ENCODE measurements at regions not wholly inside any gene's neighbourhood (a gene's known extent, or its start where the extent isn't known, plus 50 kb on each side); places are given as distances from the start of the nearest gene placed in this dataset.

- intact Hi-C loops (cut with micrococcal nuclease; ENCODE audit: unreplicated experiment) (no loop called here), in situ Hi-C loops (cut with HindIII; ENCODE audit: low pct_unique_long_range_greater_than_20kb, low sequenced_read_pairs) (no loop called here)
These were observed 85.3 kb downstream of the NOC3L start for GRCh38 chr10:94277450-94277849.

GRCh38 chr10:94279835-94280709 lies 82.7 kb downstream of the NOC3L start:
- peak; percentile 95 for ATAC-seq
- ChIA-PET POLR2A (no interaction called here), CTCF (no interaction called here)
- TF ChIP-seq POLR2AphosphoS5 (IDR thresholded peaks at IDR 0.05; ENCODE audit: low read depth, low read length) (no peak), CTCF (IDR thresholded peaks at IDR 0.05) (peak; percentile 99)
- DNase-seq (ENCODE audit: low read depth, low spot score) = peak; percentile 57
- intact Hi-C loops (cut with micrococcal nuclease; ENCODE audit: unreplicated experiment) (no loop called here), in situ Hi-C loops (cut with HindIII; ENCODE audit: low pct_unique_long_range_greater_than_20kb, low sequenced_read_pairs) (no loop called here)
- no peak overlapping the region for H3K4me3 ChIP-seq (ENCODE audit: low read depth in 2 of 2, low read length in 2 of 2)
- H3K9me3 ChIP-seq (ENCODE audit: control insufficient read depth, insufficient read depth, low read depth, low read length) = no peaks in the 10 kb centered on the region
- no peaks in the 10 kb centered on the region; the same call in 1 of the 2 replicates for H3K4me1 ChIP-seq (ENCODE audit: control insufficient read depth, insufficient read depth, low read length)
- H3K36me3 ChIP-seq (ENCODE audit: control insufficient read depth, insufficient read depth, low read length) = peaks cover 36% of the 10 kb centered on the region
- no peaks in the 10 kb centered on the region for H3K27me3 ChIP-seq (ENCODE audit: control insufficient read depth, insufficient read depth, low read length)
- no TSS peak for BruUV-seq (replicated peaks)
- H3K27ac ChIP-seq (ENCODE audit: low read length) = no peak overlapping the region

More at GRCh38 chr10:94277450-94277849, 85.3 kb downstream of the NOC3L start:
- H3K27ac ChIP-seq (ENCODE audit: low read length) = no peak overlapping the region
- H3K27me3 ChIP-seq (ENCODE audit: control insufficient read depth, insufficient read depth, low read length) = no peaks in the 10 kb centered on the region
- POLR2A ChIA-PET = no interaction called here
- DNase-seq (ENCODE audit: low read depth, low spot score) (no peak), ATAC-seq (no peak)
- no peak for TF ChIP-seq TCF7L2 (IDR thresholded peaks at IDR 0.05; ENCODE audit: low read depth, low read length)
- no peak for TF ChIP-seq CTCF (IDR thresholded peaks at IDR 0.05)
- no peak for TF ChIP-seq SIN3A (IDR thresholded peaks at IDR 0.05; ENCODE audit: borderline replicate concordance, insufficient read depth, low read depth, low read length)
- TF ChIP-seq POLR2AphosphoS5 (IDR thresholded peaks at IDR 0.05; ENCODE audit: low read depth, low read length) = no peak
- no peak for TF ChIP-seq REST (IDR thresholded peaks at IDR 0.05; ENCODE audit: insufficient read depth in 1 of 2, low read depth in 2 of 2, low read length in 1 of 2)
- H3K9me3 ChIP-seq (ENCODE audit: control insufficient read depth, insufficient read depth, low read depth, low read length) = no peaks in the 10 kb centered on the region
- H3K4me1 ChIP-seq (ENCODE audit: control insufficient read depth, insufficient read depth, low read length) = no peaks in the 10 kb centered on the region; the same call in 1 of the 2 replicates
- H3K4me3 ChIP-seq (ENCODE audit: low read depth in 2 of 2, low read length in 2 of 2) = no peak overlapping the region
- CTCF ChIA-PET = no interaction called here
- no TSS peak for BruUV-seq (replicated peaks)
- peaks cover 22% of the 10 kb centered on the region for H3K36me3 ChIP-seq (ENCODE audit: control insufficient read depth, insufficient read depth, low read length)
